ENCODE measurements at regions not wholly inside any gene's neighbourhood (a gene's known extent, or its start where the extent isn't known, plus 50 kb on each side); places are given as distances from the start of the nearest gene placed in this dataset.
"Not testable (repeated sequence)": the region's sequence is repeated elsewhere in the genome, so short reads cannot be mapped to it uniquely, and the experiment has no call there.

DNA sequence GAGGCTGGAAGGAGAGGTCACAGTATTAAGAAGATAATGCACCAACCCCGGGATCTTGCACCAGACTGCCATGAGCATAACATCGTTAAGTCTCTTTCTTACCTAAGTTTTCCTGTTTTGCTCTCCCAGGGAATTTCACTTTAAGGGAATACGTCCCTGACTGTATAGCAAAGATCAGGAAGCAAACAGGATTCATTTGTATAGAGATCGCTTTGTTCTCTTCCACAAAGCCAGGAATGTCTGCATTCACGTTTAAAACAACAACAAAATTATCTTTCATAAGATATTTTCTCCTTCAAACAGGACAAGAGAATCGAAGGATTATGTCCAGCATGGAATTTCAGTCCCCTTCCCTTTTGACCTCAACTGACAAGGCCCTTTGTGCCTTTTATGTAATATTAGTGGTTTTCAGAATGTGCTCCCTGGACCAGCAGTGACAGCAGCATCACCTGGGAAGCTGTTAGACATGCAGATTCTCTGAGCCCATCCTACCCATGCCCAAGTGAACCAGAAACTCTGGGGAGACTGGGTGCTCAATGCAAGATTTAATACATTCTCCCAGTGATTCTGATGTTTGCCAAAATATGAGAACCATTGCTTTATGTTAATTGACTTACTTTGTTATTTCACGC, 286.3 kb downstream of the FGFR2 start:
- no peak for DNase-seq

DNA sequence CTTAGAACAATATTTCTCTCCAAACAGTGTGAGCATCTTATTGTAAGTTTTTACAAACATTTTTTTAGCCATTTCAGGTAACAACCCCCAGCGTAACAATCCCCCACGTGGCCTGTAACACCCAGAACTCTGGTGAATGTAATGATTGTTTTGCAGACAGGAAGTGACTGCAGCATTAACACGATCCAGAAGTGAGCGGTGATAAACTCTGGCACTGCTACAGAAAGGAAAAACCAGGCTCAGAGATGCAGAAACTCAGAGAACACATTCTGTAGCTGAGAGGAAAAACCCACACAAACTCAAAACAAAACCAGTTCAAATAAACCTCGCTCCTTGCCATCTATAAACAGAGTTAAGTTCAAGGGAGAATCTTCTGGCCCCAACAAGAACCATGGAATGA, 285.7 kb downstream of the FGFR2 start:
- DNase-seq, result no peak

DNA sequence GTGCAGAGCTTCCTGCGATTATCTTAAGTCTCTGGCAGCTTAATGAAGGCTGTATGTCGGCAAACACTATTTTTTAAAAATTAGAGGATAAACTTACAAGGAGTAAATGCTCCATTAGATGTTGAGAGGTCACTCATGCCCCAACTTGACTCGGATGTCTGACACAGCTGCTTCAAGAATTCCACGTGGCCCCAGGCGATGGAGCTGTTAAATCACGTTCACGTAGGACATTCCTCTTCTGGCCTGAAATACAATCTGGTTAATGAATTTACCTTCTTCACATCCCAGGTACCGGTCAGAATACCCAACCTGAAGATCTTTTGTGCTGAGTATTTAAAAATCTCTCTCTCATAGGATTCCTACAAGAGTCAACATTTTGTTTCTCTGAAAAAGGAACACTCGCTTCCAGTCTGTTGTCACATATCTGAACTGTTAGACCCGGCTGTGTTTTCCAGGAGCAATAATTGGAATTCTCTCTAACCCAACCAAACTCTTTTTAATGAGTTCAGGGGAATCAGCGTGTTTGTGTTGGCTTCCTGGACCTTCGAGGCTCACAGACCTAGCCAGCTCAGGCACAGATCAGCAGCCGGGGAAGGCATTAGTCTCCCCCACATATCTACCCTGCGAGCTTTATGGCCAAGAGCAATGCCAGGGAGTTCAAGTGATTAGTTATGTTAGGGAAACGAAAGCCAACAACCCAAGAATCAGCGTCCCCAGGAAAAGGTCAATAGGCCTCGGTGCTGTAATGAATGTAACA, 284.9 kb downstream of the FGFR2 start:
- no peak for DNase-seq

DNA sequence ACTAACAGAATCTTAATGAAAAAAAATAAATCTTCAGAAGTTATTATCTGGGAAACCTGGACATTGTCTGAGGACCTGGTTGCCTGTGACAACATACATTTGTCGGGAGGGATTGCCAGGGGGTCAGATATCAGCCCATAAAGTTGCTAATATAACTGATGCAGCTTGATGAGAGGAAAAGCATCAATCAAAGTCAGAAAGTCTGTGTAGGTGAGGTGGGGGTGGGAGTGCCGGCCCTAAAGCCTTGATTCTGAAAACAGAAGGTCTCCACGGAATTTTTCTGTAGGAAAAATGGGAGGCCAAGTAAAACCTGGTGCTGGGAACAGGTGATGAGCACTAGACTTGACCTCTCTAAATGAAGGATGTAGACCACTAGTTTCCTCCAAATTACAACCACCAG, 281.8 kb downstream of the FGFR2 start:
- no peak for DNase-seq

DNA sequence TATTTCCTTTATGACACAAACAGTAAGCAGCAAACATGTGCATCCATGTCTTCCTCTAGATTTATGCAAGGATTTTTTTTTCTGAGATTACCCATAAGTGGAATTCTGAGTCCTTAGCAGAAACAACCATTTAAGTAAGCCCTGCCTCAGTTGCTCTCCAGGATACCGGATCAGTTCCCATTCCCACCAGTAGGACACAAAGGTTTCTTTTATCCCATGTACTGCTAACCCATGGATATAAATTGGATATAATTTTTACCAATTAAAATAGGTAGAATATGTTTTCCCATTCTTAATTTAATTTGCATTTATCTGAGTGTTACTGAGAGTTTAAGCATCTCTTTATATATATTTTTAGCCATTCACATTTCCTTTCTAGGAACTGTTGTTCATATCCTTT, 280.9 kb downstream of the FGFR2 start:
- DNase-seq, result no peak

DNA sequence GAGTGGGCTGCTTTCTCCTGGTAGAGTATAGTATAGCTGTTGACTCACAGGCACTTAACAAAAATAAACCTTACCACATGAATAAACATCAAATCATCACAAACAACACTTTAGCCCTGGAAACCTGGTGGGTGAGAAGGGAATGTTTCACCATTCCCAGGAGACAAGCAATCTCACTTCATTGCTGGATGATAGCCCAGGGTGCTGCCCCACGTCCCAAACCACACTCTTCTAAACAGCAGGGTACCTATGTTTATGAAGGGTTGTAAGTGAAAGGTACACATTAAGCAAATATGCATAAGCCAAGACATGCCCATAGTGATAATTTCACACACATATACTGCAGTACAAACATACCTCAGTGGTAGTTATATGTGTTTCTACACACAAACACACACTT, 276.2 kb downstream of the FGFR2 start:
- no peak for DNase-seq

DNA sequence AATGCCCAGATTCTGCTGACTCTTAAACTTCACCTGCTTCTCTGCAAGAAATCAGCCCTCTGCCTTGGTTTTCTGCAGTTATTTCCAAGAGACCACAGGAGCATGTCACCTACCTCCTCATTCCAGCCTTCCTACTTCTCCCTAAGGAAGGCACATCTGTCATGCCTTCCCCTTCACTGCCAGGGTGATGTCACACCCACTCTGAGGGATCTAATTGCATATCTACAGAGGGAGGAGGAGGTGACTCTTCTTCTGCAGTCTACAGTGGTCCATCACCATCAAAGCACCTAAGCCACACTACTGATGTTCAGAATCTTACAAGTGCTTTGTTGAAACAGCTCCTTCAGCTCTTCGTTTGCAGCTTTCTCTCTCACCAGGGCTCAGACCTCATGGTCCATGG, 275.5 kb downstream of the FGFR2 start:
- DNase-seq, result no peak

DNA sequence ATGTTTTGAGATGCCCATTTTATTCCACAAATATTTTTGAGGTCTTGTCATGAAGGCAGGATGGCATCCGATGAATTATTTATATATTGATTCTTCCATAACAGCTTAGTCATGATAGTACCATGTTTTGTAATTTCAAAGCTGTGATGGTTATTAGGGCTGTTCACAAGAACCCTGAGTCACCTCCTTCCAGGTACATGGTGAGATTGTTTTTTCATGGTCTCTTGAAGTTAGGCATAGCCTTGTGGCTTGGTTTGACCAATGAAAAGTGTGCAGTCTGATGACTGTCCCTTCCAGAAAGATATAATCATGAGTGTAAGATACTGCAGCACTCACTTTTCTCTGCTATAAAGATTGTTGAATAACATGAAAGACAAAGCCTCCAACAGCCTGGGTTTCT, 274.8 kb downstream of the FGFR2 start:
- DNase-seq, result no peak

DNA sequence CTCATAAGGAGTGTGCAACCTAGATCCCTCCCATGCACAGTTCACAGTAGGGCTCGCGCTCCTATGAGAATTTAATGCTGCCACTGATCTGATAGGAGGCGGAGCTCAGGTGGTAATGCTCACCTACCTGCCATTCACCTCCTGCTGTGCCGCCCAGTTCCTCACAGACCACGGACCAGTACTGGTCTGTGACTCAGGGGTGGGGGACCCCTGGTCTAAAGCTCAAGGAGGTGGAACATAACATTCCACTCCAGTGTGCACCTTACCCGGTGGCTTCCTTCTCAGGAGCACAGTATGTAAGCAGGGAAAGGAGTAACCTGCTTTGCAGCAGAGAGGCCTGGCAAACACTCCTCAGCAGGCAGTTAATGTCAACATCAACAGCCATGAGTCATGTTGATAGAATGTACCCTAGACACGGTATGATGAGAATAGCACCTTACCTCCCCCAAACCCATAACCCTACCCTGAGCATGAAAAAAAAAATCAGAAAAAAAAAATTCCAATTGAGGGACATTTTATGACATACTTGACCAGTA, 273.5 kb downstream of the FGFR2 start:
- DNase-seq, result no peak

DNA sequence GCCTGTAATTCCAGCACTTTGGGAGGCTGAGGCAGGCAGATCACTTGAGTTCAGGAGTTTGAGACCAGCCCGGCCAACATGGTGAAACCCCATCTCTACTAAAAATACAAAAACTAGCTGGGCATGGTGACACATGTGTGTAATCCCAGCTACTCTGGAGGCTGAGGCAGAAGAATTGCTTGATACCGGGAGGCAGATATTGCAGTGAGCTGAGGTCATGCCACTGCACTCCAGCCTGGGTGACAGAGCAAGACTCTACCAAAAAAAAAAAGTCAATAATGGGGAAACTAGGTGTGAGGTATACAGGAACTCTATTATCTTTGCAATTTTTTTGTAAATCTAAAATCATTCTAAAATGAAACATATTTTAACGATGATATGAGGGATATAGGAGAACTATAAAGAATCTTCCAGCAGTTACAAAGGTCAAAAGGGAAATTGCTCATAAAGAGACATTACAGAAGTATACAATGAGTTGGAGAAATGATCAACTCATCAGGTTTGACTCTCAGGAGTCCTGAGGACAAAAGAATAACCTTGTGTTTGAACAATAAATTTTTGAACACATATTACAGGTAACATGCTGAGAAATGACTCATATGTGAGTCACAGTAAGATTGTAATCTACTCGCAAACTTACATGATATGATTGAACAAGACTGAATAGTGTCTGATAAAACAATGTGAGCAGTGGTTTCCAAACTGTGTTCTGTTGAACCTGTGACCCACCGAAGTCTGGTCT, 272.6 kb downstream of the FGFR2 start:
- no peak for DNase-seq

DNA sequence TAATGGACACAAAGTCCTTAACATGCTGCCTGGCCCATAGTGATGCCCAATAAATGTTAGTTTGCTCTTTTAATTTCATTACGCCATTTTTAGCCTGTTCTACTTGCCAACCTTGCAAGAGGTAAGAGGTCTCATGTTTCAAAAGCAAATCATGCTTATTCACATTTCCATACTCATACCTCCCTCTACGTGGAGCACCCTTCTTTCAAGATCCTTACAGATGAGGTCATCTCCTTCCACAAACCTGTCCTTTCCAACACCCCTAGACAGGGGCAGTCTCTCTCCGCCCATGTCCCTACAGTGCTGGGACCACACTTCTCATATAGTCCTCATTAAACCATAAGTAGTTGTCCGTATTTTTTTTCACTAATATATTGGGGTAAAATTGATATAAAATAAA, 271.3 kb downstream of the FGFR2 start:
- no peak for DNase-seq

DNA sequence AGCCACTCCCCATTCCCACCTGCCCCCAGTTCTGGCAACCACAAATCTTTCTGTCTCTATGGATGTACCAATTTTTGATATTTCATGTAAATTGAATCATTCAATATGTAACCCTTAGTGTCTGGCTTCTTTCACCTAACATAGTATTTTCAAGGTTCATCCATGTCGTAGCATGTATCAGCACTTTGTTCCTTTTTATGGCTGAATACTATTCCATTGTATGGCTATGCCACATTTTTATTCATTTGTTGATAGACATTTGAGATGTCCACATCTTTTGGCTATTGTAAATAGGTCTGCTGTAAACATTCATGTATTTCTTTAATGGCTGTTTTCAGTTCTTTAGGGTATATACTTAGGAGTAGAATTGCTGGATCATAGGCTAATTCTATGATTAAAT, 270.5 kb downstream of the FGFR2 start:
- DNase-seq, result no peak

DNA sequence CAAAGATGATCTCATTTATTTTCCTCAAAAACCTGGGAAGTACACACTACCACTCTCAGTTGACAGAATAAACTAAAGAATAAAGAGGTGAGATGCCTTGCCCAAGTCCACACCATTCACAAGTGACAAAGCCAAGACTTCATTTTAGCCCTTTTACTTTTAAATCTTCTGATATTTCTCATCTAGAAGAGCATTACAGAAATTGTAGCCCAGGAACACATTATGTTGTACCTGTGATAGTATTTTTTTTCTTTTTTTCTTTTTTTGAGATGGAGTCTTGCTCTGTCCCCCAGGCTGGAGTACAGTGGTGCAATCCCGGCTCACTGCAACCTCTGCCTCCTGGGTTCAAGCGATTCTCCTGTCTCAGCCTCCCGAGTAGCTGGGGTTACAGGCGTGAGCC, 268.6 kb downstream of the FGFR2 start:
- not testable (repeated sequence) for DNase-seq

DNA sequence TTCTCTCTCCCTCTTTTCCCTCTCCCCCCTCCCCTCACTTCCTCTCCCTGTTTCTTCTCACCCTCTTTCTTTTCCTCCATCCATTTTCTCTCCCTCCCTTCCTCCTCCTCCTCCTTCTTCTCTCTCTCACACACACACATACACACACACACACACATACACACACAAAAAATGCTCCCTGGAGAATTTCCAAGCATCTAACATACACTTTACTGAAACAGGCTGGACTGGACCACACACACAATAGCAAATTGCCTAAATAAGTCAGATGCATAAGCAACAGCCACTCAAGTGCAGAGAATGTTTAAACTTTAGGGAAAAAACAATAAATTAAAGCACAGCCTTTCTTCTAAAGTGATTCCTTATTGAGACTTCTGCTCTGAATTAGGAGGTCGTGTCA, 267.7 kb downstream of the FGFR2 start:
- no peak for DNase-seq

DNA sequence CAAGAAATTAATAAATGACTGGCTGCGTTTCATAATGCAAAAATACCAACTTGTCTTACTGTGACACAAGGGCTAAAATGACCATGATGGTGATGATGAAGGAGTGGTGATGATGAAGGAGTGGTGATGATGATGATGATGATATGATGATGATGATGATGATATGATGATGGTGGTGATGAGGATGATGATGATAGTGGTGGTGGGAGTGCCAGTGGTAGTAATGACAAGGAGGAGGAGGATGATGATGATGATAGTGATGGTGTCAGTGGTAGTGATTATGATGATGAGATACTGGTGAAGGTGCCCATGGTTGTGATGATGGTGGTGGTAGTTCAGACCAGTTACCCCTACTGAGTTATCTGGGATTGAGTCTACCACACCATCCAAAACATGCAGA, 265.9 kb downstream of the FGFR2 start:
- DNase-seq, result no peak

DNA sequence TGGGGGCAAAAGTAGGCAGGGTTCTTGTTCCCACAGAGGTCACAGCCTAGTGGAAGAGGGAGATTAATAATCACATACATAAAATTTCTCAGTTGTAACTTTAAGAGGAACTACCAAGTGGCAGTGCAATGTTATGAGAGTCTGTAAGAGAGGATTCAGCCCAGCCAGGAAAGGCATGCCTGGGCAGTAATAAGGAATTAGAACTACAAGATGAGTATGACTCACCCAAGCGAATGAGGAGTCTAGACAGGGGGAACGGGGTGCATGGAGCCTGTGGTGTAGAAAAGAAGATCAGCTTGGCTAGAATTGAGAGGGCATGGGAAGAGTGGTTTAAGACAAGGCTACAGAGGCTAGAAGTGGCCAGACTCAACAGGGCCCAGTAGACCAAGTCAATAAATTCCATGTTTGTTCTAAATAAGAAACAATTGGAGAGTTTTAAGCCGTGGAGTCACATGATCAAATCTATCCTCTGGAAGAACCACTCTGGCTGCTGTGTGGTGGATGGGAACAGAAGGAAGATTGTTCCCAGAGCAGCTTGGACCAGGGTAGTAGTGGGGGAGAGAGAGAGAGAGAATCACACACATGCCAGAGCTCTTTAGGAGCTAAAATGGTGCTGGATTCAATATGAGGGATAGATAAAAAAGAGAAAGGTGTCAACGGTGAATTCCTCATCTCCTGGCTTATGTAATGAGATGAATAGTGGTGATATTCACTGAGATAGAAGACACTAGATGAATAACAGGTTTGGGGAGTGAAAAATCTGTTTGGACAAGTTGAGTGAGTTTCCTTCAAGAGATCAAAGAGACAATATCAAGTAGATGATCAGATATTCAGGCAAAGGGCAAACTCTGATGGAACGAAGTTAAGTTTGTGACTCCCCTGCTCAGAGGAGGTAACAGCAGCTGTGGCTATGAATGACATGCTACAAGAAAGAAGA, 265.1 kb downstream of the FGFR2 start:
- no peak for DNase-seq

DNA sequence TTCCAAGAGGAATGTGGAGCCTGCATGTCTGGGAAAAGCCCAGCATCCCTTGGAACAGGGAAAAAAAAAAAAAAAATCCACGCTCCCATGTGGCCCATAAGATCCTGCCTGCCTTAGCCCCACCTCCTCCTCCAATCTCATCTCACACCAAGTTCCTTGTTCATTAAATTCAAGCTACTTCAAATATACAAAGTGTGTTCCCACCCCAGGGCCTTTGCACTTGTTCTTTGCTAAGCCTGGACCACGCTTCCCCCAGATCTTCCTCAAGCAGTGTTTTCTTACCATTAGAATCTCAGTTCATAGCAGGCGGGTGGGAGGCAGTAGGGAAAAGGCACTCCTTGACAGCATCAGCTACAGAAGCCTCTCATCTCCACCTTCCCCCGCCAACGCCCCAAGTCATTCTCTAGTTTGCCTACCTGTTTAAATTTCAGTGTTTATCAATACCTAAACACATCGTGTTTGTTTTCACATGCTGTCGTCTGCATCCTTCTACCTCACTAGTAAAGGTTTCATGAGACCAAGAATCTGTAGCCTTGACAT, 262.8 kb downstream of the FGFR2 start:
- no peak for DNase-seq

DNA sequence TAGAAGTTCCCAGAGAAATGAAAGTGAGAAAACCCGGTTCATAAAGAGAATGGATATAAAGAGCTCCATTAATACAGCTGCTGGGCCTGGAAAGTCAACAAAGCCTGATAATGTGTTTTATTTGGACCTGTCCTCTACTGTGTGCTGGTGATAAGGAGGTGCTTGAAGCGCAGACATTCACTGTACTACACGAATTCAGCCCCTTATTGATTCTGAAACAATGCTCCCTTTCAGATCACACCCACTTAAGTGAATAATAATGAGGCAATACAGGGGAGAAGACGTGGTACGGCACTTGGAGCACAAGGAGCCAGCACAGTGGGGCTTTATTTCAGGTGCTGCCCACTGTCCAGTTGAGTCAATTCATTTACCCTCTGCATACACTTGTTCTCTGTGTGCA, 260.8 kb downstream of the FGFR2 start:
- DNase-seq, result no peak

DNA sequence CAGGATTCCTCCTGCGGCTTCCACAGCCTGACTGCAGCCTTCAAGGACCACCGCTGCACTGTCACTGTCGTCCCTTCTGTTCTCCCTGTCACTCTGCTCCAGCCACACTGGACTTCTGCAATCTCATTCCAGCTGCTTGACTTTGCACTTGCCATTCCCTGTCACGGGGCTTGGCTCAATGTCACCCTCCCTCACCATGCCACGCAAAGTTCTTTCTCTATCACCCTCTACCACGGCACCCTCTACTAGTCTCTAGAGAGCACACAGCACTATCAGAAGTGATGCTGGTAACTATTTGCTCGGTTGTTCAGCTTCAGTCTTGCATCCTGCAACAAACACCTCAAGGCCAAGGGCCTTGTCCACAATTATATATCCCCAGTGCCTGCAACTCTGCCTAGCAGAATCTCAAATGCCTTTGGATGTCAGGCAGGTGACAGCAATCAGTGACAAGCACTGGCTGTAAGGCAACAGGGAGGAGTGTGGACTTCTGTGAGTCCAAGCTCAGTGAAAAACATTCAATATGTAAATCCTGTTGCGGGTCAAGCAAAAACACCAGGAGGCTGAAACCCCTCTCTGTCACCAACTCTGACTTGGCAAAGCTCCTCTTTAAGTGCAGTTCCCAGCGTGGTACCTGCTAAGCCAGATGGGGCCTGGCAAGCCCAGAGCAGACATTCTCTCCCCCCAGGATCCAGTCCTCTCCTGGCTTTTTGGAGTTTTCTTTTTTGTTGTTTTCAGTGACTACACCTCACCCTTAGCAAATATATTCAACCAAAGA, 259.9 kb downstream of the FGFR2 start:
- DNase-seq, result peak; percentile 52

DNA sequence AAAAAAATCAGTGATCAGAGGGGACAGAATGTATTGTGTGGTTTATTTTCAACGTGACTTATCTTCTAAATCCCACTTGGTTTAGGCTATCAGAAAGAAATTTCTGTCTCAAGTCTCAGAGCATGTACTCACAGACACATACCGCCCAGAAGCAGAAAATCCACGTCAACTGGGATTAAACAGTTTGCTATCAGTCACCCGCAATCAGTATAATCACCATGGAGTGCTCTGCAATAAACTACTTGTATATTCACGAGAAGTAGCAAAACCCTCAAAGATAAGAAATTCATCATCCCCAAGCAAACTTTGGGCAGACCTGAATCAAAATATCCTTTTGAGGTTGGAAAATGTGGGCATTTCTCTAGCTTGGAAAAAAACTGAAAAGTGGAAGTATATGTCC, 259.1 kb downstream of the FGFR2 start:
- no peak for DNase-seq

DNA sequence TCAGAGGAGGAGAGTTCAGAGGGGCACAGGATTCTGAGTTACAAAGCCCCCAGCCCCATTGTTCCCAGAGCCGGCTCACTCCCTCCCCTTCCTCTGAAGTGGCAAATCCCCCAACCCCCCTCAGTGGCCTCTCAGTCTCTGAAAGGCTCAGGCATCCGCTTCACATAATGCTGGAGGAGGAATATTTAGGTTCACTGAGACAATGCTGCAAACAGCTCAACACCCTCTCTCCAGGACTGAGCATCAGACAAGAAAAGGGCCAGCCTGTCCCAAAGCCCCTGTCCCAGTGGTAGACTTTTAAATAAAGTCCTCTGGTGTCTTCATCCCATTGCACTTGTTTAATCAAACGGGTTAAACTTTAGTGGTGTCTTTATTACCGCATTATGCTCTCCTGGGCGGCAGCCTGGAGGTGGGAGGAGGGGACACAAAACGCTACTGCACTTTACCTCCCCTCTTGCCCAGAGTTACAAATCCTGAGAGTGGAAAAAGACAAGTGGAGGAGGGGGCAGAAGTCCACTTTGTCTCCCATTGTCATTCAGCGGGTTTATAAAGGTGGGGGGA, 257.9 kb downstream of the FGFR2 start:
- DNase-seq, result no peak

Measured in DMS 273 treated with DMSO at 0.1 percent for 48 hours (cell line).